Nephron progenitor cell (in vitro differentiated cells): ENCODE measurements at regions not wholly inside any gene's neighbourhood (a gene's known extent, or its start where the extent isn't known, plus 50 kb on each side); places are given as distances from the start of the nearest gene placed in this dataset.

Experiments
- DNase-seq: peaks from one replicate; pipeline ENCODE4 v3.0.0; 2021
- H3K27ac Mint-ChIP-seq: 2 replicates; pipeline ENCODE4 v1.8.0; 2021; ENCODE audit warnings: mild to moderate bottlenecking, moderate library complexity, mixed read lengths
- H3K27me3 Mint-ChIP-seq: 2 replicates; pipeline ENCODE4 v1.8.0; 2021; ENCODE audit warnings: mild to moderate bottlenecking, low read depth, mixed read lengths; ENCODE audit not compliant: poor library complexity
- H3K36me3 Mint-ChIP-seq: 2 replicates; pipeline ENCODE4 v1.8.0; 2021; ENCODE audit warnings: low read depth, mixed read lengths
- H3K4me1 Mint-ChIP-seq: 2 replicates; pipeline ENCODE4 v1.8.0; 2021; ENCODE audit warnings: mixed read lengths
- H3K4me3 Mint-ChIP-seq: 2 replicates; pipeline ENCODE4 v1.8.0; 2021; ENCODE audit warnings: mild to moderate bottlenecking, moderate library complexity, mixed read lengths
- H3K9me3 Mint-ChIP-seq: 2 replicates; pipeline ENCODE4 v1.8.0; 2021; ENCODE audit warnings: mild to moderate bottlenecking, moderate library complexity, mixed read lengths
- CTCF ChIP-seq: fragments of 200-600 bp; sonication (generic); IDR thresholded peaks from 2 replicates; pipeline ENCODE4 v1.5.0; 2021; ENCODE audit warnings: antibody characterized with exemption

DNA sequence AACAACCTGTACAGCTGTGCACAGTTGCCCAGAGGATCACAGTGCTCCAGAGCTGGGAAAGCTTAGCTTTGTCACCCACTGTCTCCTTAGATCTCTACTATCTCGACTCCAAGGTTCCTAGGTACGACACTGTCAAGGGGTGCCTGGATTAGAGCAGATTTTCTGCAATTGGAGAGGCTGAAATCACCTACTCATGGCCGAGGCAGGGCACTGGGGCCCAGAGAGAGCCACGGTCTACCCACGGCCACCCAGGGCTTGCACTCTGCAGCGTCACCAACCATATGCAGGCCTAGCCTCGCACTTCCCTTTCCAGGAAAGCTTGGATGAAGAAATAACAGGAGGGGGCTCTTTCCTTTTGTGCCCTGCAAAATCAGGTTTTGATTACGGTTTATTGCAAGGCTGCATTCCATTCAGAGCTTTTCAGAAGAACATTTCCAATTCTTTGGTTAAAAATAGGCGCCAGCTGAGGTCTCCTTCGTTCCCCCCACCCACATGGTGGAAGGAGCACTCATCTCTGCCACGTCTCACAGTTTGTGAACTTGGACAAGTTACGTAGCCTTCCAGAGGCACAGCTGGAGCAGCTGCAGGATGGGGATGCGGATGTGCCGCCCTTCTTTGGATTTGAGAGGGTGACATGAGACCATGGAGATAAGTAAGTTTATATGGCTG lies 80.0 kb downstream of the IRX5 start:
- H3K4me1 Mint-ChIP-seq, result peaks cover 6% of the 10 kb centered on the region
- H3K9me3 Mint-ChIP-seq, result peaks cover 5% of the 10 kb centered on the region
- no peak overlapping the region for H3K4me3 Mint-ChIP-seq
- H3K27ac Mint-ChIP-seq, result no peak overlapping the region
- peaks cover 34% of the 10 kb centered on the region for H3K27me3 Mint-ChIP-seq
- no peaks in the 10 kb centered on the region for H3K36me3 Mint-ChIP-seq
- no peak for DNase-seq
- TF ChIP-seq CTCF, result no peak

DNA sequence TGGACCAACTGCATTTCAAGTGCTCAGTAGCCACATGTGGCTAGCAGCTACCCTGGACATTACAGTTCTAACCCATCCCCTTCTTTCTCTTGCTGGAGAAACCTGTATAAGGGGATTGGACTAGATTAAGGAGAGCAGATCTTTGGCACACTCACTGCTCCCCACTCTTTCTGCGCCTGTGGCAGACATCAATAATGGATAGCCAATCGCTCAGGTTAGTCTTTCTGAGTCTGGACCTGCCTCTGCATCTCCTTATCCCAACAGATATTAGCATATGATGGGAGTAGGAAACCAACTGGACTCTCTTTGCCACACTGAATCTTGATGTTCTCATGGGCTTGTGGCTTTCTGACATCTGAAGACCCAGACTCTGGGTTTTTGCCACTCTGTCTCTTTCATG lies 81.7 kb downstream of the IRX5 start:
- Mint-ChIP-seq H3K4me1 (peaks cover 6% of the 10 kb centered on the region), H3K36me3 (no peaks in the 10 kb centered on the region), H3K27me3 (peaks cover 29% of the 10 kb centered on the region), H3K4me3 (no peak overlapping the region), H3K27ac (no peak overlapping the region), H3K9me3 (peaks cover 5% of the 10 kb centered on the region)
- no peak for TF ChIP-seq CTCF
- no peak for DNase-seq

DNA sequence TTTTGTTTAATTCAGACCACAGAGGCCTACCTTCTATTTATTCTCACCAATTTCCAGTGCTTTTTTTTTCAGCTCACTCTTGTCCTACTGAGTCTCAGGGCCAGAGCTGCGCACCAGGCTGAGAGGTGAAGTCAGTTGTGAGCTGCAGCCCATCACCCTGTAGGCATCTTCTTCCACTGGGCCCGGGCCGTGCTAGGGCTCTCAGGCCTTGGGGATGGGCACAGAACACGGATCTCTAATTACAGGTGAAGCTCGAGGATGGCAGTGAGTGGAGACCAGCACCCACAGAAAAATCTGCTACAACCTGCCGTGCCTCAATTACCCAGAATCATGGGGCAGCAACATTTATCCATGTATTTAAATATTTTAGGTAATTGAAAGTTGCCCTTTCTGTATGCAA lies 82.1 kb downstream of the IRX5 start:
- Mint-ChIP-seq H3K27ac (no peak overlapping the region), H3K27me3 (peaks cover 26% of the 10 kb centered on the region), H3K4me1 (peaks cover 6% of the 10 kb centered on the region), H3K9me3 (peaks cover 5% of the 10 kb centered on the region), H3K4me3 (no peak overlapping the region), H3K36me3 (no peaks in the 10 kb centered on the region)
- no peak for TF ChIP-seq CTCF
- DNase-seq, result no peak

DNA sequence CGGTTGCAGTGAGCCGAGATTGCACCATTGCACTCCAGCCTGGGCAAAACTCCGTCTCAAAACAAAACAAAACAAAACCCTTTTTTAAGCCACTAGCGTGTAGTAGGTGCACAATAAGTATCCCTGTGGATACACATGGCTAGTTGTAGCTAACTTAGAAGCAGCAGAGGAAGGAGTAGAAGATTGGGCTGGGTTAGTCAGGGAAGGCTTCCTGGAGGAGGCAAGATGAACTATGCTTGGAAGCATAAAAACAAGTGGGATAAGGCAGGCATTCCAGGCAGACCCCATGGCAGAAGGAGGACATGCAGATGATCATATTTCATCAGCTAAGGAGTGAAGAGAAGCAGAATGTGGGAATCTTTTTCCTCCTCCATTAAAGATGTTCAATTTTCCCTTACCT lies 83.4 kb downstream of the IRX5 start:
- H3K9me3 Mint-ChIP-seq, result peaks cover 5% of the 10 kb centered on the region
- peaks cover 6% of the 10 kb centered on the region for H3K4me1 Mint-ChIP-seq
- H3K36me3 Mint-ChIP-seq, result no peaks in the 10 kb centered on the region
- no peak overlapping the region for H3K4me3 Mint-ChIP-seq
- peaks cover 28% of the 10 kb centered on the region for H3K27me3 Mint-ChIP-seq
- no peak overlapping the region for H3K27ac Mint-ChIP-seq
- TF ChIP-seq CTCF, result no peak
- DNase-seq, result no peak

DNA sequence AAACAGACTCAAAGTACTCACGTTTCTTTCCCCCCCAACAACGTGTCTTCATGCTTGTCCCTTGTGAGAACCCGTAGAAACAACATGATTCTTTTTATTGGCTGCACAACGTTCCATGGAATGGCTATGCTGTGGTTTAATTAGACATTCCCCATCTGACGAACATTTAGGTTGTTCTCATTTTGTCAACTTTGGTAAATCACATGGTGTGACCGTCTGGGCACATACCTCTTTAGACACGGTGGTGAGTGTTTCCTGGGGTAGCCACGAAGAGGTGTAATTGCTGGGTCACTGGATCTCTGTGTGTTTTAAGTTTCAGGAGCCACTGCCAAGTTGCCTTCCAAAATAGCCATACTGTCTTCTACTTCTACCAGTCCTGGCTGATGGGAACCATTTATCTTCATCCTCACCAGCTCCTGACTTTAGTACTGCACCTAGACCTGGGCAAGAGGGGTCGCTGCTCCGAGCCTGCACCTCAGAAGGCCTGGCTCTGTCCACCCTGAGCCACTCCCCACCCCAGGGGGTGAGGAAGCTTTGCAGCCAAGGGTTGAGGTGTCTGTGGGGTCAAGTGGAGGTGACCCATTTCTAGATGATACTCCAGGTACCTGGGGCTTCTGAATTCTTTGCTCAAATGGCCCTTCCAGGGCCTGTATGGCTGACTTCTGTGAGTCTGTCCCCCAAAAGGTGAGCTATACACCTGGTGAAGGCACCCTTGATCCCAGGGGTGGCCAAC lies 84.7 kb downstream of the IRX5 start:
- H3K4me1 Mint-ChIP-seq, result peaks cover 6% of the 10 kb centered on the region
- peaks cover 10% of the 10 kb centered on the region for H3K9me3 Mint-ChIP-seq
- H3K4me3 Mint-ChIP-seq, result no peak overlapping the region
- TF ChIP-seq CTCF, result no peak
- H3K27me3 Mint-ChIP-seq, result peaks cover 20% of the 10 kb centered on the region
- H3K36me3 Mint-ChIP-seq, result no peaks in the 10 kb centered on the region
- no peak overlapping the region for H3K27ac Mint-ChIP-seq
- no peak for DNase-seq

DNA sequence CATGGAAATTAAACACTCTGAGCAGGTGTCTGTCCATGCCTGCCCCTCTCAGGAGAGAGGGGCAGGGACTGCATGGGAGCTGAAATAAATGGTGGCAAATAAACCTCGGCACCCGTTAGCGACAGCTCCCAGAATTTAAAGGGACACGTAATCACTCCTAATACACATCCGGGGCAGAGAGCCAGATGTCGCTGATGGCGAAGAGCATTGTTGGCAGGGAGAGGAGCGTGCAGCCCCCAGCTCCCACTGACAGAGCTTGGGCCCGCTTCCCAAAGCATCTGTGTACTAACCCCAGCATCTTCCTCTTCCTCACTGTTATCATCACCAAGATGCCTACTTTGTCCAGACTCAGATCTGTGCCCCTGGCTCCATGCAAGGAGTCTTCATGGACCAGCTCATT lies 85.8 kb downstream of the IRX5 start:
- DNase-seq, result no peak
- TF ChIP-seq CTCF, result no peak
- Mint-ChIP-seq H3K9me3 (peaks cover 22% of the 10 kb centered on the region), H3K27me3 (peaks cover 20% of the 10 kb centered on the region), H3K36me3 (no peaks in the 10 kb centered on the region), H3K4me1 (peaks cover 6% of the 10 kb centered on the region), H3K4me3 (no peak overlapping the region), H3K27ac (no peak overlapping the region)
